H9 (cell line): ENCODE measurements at regions not wholly inside any gene's neighbourhood (a gene's known extent, or its start where the extent isn't known, plus 50 kb on each side); places are given as distances from the start of the nearest gene placed in this dataset.

Source experiments
- DNase-seq: peaks from one replicate; pipeline ENCODE4 v3.0.0-alpha.2; 2017
- H2AFZ ChIP-seq: one replicate; pipeline ENCODE4 v1.6.1; 2013; ENCODE audit warnings: mild to moderate bottlenecking, low read length, control low read depth, moderate library complexity
- H2AK5ac ChIP-seq: 2 replicates; pipeline ENCODE4 v1.6.1; 2013; ENCODE audit warnings: low read length, control low read depth, mixed read lengths; ENCODE audit not compliant: insufficient read length
- H2BK120ac ChIP-seq: one replicate; pipeline ENCODE4 v1.6.1; 2013; ENCODE audit warnings: low read depth, mild to moderate bottlenecking, low read length, control low read depth, inconsistent platforms; ENCODE audit not compliant: poor library complexity, severe bottlenecking
- H2BK12ac ChIP-seq: 2 replicates; pipeline ENCODE4 v1.6.1; 2013; ENCODE audit warnings: low read length, control low read depth, mixed read lengths, low read depth; ENCODE audit not compliant: insufficient read length
- H2BK15ac ChIP-seq: 2 replicates; pipeline ENCODE4 v1.6.1; 2013; ENCODE audit warnings: low read depth, low read length, control low read depth
- H2BK20ac ChIP-seq: one replicate; pipeline ENCODE4 v1.6.1; 2013; ENCODE audit warnings: low read depth, mild to moderate bottlenecking, low read length, control low read depth, inconsistent platforms; ENCODE audit not compliant: poor library complexity, severe bottlenecking
- H2BK5ac ChIP-seq: 2 replicates; pipeline ENCODE4 v1.6.1; 2013; ENCODE audit warnings: low read length, control low read depth, mixed read lengths; ENCODE audit not compliant: insufficient read length
- H3K14ac ChIP-seq: 2 replicates; pipeline ENCODE4 v1.6.1; 2013; ENCODE audit warnings: low read length, control low read depth; ENCODE audit not compliant: insufficient read depth
- H3K18ac ChIP-seq: 2 replicates; pipeline ENCODE4 v1.6.1; 2013; ENCODE audit warnings: low read depth, mild to moderate bottlenecking, mixed read lengths, low read length, control low read depth; ENCODE audit not compliant: insufficient read length
- H3K23ac ChIP-seq: 2 replicates; pipeline ENCODE4 v1.6.1; 2013; ENCODE audit warnings: low read length, control low read depth, mixed read lengths, low read depth; ENCODE audit not compliant: insufficient read length
- H3K23me2 ChIP-seq: 2 replicates; pipeline ENCODE4 v1.6.1; 2013; ENCODE audit warnings: low read depth, mild to moderate bottlenecking, mixed read lengths, low read length, control low read depth; ENCODE audit not compliant: insufficient read length, poor library complexity, severe bottlenecking
- H3K27ac ChIP-seq: 2 replicates; pipeline ENCODE4 v1.5.1; 2013; ENCODE audit warnings: low read length, control low read depth, mixed read lengths, low read depth; ENCODE audit not compliant: insufficient read length
- H3K27me3 ChIP-seq: 2 replicates; pipeline ENCODE4 v1.6.1; 2013; ENCODE audit warnings: low read length, control low read depth, inconsistent platforms; ENCODE audit not compliant: insufficient read depth
- H3K4ac ChIP-seq: 2 replicates; pipeline ENCODE4 v1.6.1; 2013; ENCODE audit warnings: low read depth, mild to moderate bottlenecking, control low read depth, inconsistent platforms, low read length, moderate library complexity
- H3K4me1 ChIP-seq: 2 replicates; pipeline ENCODE4 v1.6.1; 2013; ENCODE audit warnings: low read length, control low read depth, inconsistent platforms; ENCODE audit not compliant: insufficient read depth
- H3K4me2 ChIP-seq: 2 replicates; pipeline ENCODE4 v1.6.1; 2013; ENCODE audit warnings: low read length, control low read depth, mixed read lengths; ENCODE audit not compliant: insufficient read length, insufficient read depth
- H3K56ac ChIP-seq: 2 replicates; pipeline ENCODE4 v1.6.1; 2013; ENCODE audit warnings: low read depth, mild to moderate bottlenecking, mixed read lengths, low read length, control low read depth; ENCODE audit not compliant: insufficient read length
- H3K79me1 ChIP-seq: 2 replicates; pipeline ENCODE4 v1.6.1; 2013; ENCODE audit warnings: low read depth, mild to moderate bottlenecking, moderate library complexity, low read length, control low read depth, inconsistent platforms; ENCODE audit not compliant: insufficient read depth, poor library complexity, severe bottlenecking
- H3K79me2 ChIP-seq: 2 replicates; pipeline ENCODE4 v1.6.1; 2013; ENCODE audit warnings: low read length, control low read depth, inconsistent platforms; ENCODE audit not compliant: insufficient read depth
- H3K9ac ChIP-seq: 2 replicates; pipeline ENCODE4 v1.6.1; 2013; ENCODE audit warnings: low read length, control low read depth, mixed read lengths; ENCODE audit not compliant: insufficient read length; ENCODE audit errors: extremely low read depth
- H3K9me3 ChIP-seq: one replicate; pipeline ENCODE4 v1.6.1; 2013; ENCODE audit warnings: low read depth, low read length, inconsistent platforms; ENCODE audit not compliant: control insufficient read depth
- H3T11ph ChIP-seq: one replicate; pipeline ENCODE4 v1.6.1; 2013; ENCODE audit warnings: mild to moderate bottlenecking, low read length, control low read depth, inconsistent platforms
- H4K20me1 ChIP-seq: one replicate; pipeline ENCODE4 v1.6.1; 2013; ENCODE audit not compliant: control insufficient read depth, insufficient read length, insufficient read depth
- H4K5ac ChIP-seq: 2 replicates; pipeline ENCODE4 v1.6.1; 2013; ENCODE audit warnings: low read depth, mild to moderate bottlenecking, mixed read lengths, low read length, control low read depth; ENCODE audit not compliant: insufficient read length
- H4K8ac ChIP-seq: replicated peaks from 2 replicates; pipeline ENCODE4 v1.6.1; 2013; ENCODE audit warnings: low read length, control low read depth, mixed read lengths, low read depth; ENCODE audit not compliant: insufficient read length
- H4K91ac ChIP-seq: 2 replicates; pipeline ENCODE4 v1.6.1; 2013; ENCODE audit warnings: low read depth, mild to moderate bottlenecking, moderate library complexity, mixed read lengths, low read length, control low read depth; ENCODE audit not compliant: insufficient read length
- H3K27ac Mint-ChIP-seq, 3 experiments: 2 replicates in 2 of 3; 3 replicates in 1 of 3; pipeline ENCODE4 v1.8.0; 2020 to 2021; ENCODE audit warnings: mixed read lengths in 3 of 3, mild to moderate bottlenecking in 1 of 3, moderate library complexity in 1 of 3
- H3K27me3 Mint-ChIP-seq: 2 replicates; pipeline ENCODE4 v1.8.0; 2021; ENCODE audit warnings: low read depth, mild to moderate bottlenecking, moderate library complexity, mixed read lengths
- H3K36me3 Mint-ChIP-seq, 3 experiments: 2 replicates in 2 of 3; 3 replicates in 1 of 3; pipeline ENCODE4 v1.8.0; 2020 to 2021; ENCODE audit warnings: low read depth in 3 of 3, mixed read lengths in 3 of 3; ENCODE audit not compliant: insufficient read depth in 1 of 3
- H3K4me1 Mint-ChIP-seq, 2 experiments: 2 replicates each; pipeline ENCODE4 v1.8.0; 2020; ENCODE audit warnings: mixed read lengths in 2 of 2
- H3K4me3 Mint-ChIP-seq, 2 experiments: 2 replicates in 1 of 2; 3 replicates in 1 of 2; pipeline ENCODE4 v1.8.0; 2020 to 2021; ENCODE audit warnings: mild to moderate bottlenecking in 2 of 2, mixed read lengths in 2 of 2, moderate library complexity in 1 of 2
- H3K9me3 Mint-ChIP-seq, 2 experiments: 2 replicates in 1 of 2; 3 replicates in 1 of 2; pipeline ENCODE4 v1.8.0; 2020; ENCODE audit warnings: mild to moderate bottlenecking in 2 of 2, mixed read lengths in 2 of 2, moderate library complexity in 1 of 2
- WGBS: extraction: QIAGEN DNeasy Blood & Tissue Kit; methylation state at CpG from one replicate; pipeline ENCODE4 v1.1.7; 2013; ENCODE audit warnings: missing lambda C conversion rate, low lambda C conversion rate, mixed read lengths; ENCODE audit not compliant: insufficient read length; ENCODE audit errors: extremely low coverage; 5-methylcytosine and 5-hydroxymethylcytosine counted together
- TF ChIP-seq, protein P1 (sequence below): fragments of 200-600 bp; sonication (generic); conservative IDR thresholded peaks from 3 replicates; pipeline ENCODE4 v1.8.0; 2021; ENCODE audit warnings: antibody characterized with exemption, mild to moderate bottlenecking

DNA sequence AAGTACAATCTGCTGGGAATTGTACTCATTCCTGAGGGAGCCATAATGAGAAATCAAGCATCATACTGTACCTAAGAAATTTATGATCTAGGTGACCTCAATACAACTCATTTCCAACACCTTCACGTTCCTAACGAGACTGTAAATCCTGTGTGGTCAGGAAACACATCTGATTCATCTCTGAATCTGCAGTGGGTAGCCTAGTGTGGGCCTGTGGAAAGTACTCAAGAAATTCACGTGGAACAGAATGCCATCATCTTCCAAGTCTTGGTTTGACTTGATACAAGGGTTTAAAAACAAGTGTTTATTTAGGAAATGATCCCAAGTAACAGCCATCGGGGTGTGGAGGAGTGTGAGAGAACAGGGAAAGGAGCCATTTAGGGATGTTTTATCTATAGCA is 568.9 kb downstream of the EDEM1 start:
- Mint-ChIP-seq H3K27me3 (no peaks in the 10 kb centered on the region; the same call in 1 of the 2 replicates), H3K27ac (no peak overlapping the region), H3K36me3 (no peaks in the 10 kb centered on the region), H3K9me3 (no peaks in the 10 kb centered on the region), H3K4me3 (no peak overlapping the region), H3K4me1 (no peaks in the 10 kb centered on the region)
- Histone ChIP-seq H3K4me2 (no peak overlapping the region), H3K27me3 (no peaks in the 10 kb centered on the region), H3K18ac (no peak overlapping the region), H2BK15ac (no peak overlapping the region), H3K23ac (no peak overlapping the region), H2BK12ac (no peak overlapping the region), H4K8ac (no peak overlapping the region), H3K79me1 (no peaks in the 10 kb centered on the region), H3K56ac (no peak overlapping the region), H4K91ac (no peak overlapping the region), H3K79me2 (no peaks in the 10 kb centered on the region), H3K14ac (no peak overlapping the region), H4K5ac (no peak overlapping the region), H3K4ac (no peak overlapping the region), H3K23me2 (no peaks in the 10 kb centered on the region), H3K4me1 (no peaks in the 10 kb centered on the region), H3T11ph (no peak overlapping the region), H2BK5ac (no peak overlapping the region), H2AK5ac (no peak overlapping the region), H3K9me3 (no peaks in the 10 kb centered on the region), H2BK20ac (no peak overlapping the region), H3K27ac (no peak overlapping the region), H2AFZ (no peak overlapping the region), H3K9ac (no peak overlapping the region), H2BK120ac (no peak overlapping the region), H4K20me1 (no peaks in the 10 kb centered on the region)
- no peak for DNase-seq
- WGBS: no CpG with 5 or more reads among the region's 4 CpGs
- TF ChIP-seq, protein P1, sequence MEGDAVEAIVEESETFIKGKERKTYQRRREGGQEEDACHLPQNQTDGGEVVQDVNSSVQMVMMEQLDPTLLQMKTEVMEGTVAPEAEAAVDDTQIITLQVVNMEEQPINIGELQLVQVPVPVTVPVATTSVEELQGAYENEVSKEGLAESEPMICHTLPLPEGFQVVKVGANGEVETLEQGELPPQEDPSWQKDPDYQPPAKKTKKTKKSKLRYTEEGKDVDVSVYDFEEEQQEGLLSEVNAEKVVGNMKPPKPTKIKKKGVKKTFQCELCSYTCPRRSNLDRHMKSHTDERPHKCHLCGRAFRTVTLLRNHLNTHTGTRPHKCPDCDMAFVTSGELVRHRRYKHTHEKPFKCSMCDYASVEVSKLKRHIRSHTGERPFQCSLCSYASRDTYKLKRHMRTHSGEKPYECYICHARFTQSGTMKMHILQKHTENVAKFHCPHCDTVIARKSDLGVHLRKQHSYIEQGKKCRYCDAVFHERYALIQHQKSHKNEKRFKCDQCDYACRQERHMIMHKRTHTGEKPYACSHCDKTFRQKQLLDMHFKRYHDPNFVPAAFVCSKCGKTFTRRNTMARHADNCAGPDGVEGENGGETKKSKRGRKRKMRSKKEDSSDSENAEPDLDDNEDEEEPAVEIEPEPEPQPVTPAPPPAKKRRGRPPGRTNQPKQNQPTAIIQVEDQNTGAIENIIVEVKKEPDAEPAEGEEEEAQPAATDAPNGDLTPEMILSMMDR: no peak
